ENCODE measurements at regions not wholly inside any gene's neighbourhood (a gene's known extent, or its start where the extent isn't known, plus 50 kb on each side); places are given as distances from the start of the nearest gene placed in this dataset.

- DNase-seq (ENCODE audit: low read depth in 4 of 4, low spot score in 3 of 4): no peak
These were observed 130.5 kb upstream of the CRY1 start for GRCh38 chr12:107223821-107224220.

GRCh38 chr12:107225635-107226034 is 132.3 kb upstream of the CRY1 start:
- no peak for DNase-seq (ENCODE audit: low read depth in 4 of 4, low spot score in 3 of 4)

- DNase-seq (ENCODE audit: low read depth in 4 of 4, low spot score in 3 of 4): no peak
These were observed 132.8 kb upstream of the CRY1 start for GRCh38 chr12:107226126-107226525.

GRCh38 chr12:107228076-107228475 is 134.7 kb upstream of the CRY1 start:
- DNase-seq (ENCODE audit: low read depth in 4 of 4, low spot score in 3 of 4): no peak

- no peak for DNase-seq (ENCODE audit: low read depth in 4 of 4, low spot score in 3 of 4)
These were observed 136.5 kb upstream of the CRY1 start for GRCh38 chr12:107229827-107230226.

GRCh38 chr12:107231303-107231702 is 138.0 kb upstream of the CRY1 start:
- DNase-seq (ENCODE audit: low read depth in 4 of 4, low spot score in 3 of 4): no peak

GRCh38 chr12:107233551-107233950 is 140.2 kb upstream of the CRY1 start:
- DNase-seq (ENCODE audit: low read depth in 4 of 4, low spot score in 3 of 4): no peak

- no peak for DNase-seq (ENCODE audit: low read depth in 4 of 4, low spot score in 3 of 4)
These were observed 142.3 kb upstream of the CRY1 start for GRCh38 chr12:107235600-107235999.

GRCh38 chr12:107236824-107237511 is 143.6 kb upstream of the CRY1 start:
- no peak for DNase-seq (ENCODE audit: low read depth in 4 of 4, low spot score in 3 of 4)

- DNase-seq (ENCODE audit: low read depth in 4 of 4, low spot score in 3 of 4): no peak
These were observed 144.9 kb upstream of the CRY1 start for GRCh38 chr12:107238296-107238695.

- DNase-seq (ENCODE audit: low read depth in 4 of 4, low spot score in 3 of 4): no peak
These were observed 148.1 kb upstream of the CRY1 start for GRCh38 chr12:107241411-107241810.

- DNase-seq (ENCODE audit: low read depth in 4 of 4, low spot score in 3 of 4): no peak
These were observed 148.8 kb upstream of the CRY1 start for GRCh38 chr12:107242189-107242588.

- no peak for DNase-seq (ENCODE audit: low read depth in 4 of 4, low spot score in 3 of 4)
These were observed 150.0 kb upstream of the CRY1 start for GRCh38 chr12:107243341-107243740.

GRCh38 chr12:107244584-107244983 is 151.2 kb upstream of the CRY1 start:
- DNase-seq (ENCODE audit: low read depth in 4 of 4, low spot score in 3 of 4): no peak

- DNase-seq (ENCODE audit: low read depth in 4 of 4, low spot score in 3 of 4): no peak
These were observed 154.3 kb upstream of the CRY1 start for GRCh38 chr12:107247650-107248049.

- no peak for DNase-seq (ENCODE audit: low read depth in 4 of 4, low spot score in 3 of 4)
These were observed 154.8 kb upstream of the CRY1 start for GRCh38 chr12:107248187-107248586.

GRCh38 chr12:107251288-107251687 is 157.9 kb upstream of the CRY1 start:
- no peak for DNase-seq (ENCODE audit: low read depth in 4 of 4, low spot score in 3 of 4)

- DNase-seq (ENCODE audit: low read depth in 4 of 4, low spot score in 3 of 4): no peak
These were observed 160.0 kb upstream of the CRY1 start for GRCh38 chr12:107253361-107253760.

GRCh38 chr12:107254258-107254856 is 161.0 kb upstream of the CRY1 start:
- no peak for DNase-seq (ENCODE audit: low read depth in 4 of 4, low spot score in 3 of 4)

GRCh38 chr12:107258780-107259179 is 165.4 kb upstream of the CRY1 start:
- no peak for DNase-seq (ENCODE audit: low read depth in 4 of 4, low spot score in 3 of 4)

GRCh38 chr12:107263980-107264379 is 170.6 kb upstream of the CRY1 start:
- DNase-seq (ENCODE audit: low read depth in 4 of 4, low spot score in 3 of 4): no peak

GRCh38 chr12:107264667-107265066 is 171.3 kb upstream of the CRY1 start:
- no peak for DNase-seq (ENCODE audit: low read depth in 4 of 4, low spot score in 3 of 4)

GRCh38 chr12:107267604-107268003 is 174.3 kb upstream of the CRY1 start:
- no peak for DNase-seq (ENCODE audit: low read depth in 4 of 4, low spot score in 3 of 4)

Data from right renal pelvis (tissue), 4 donors.